NCI-H345 (cell line): ENCODE measurements at regions not wholly inside any gene's neighbourhood (a gene's known extent, or its start where the extent isn't known, plus 50 kb on each side); places are given as distances from the start of the nearest gene placed in this dataset.
"Not testable (repeated sequence)": the region's sequence is repeated elsewhere in the genome, so short reads cannot be mapped to it uniquely, and the experiment has no call there.

ENCODE experiments used
- DNase-seq: peaks from one replicate; lab custom pipeline; 2025; lab: John Stamatoyannopoulos, UW

- DNase-seq: no peak
Observed at GRCh38 chr14:43855556-43855955, 651.5 kb downstream of the FSCB start.

GRCh38 chr14:43853541-43853940, 653.5 kb downstream of the FSCB start:
- DNase-seq: no peak

- DNase-seq: no peak
Observed at GRCh38 chr14:43803076-43803689, 703.9 kb downstream of the FSCB start.

GRCh38 chr14:43795600-43796228, 711.4 kb downstream of the FSCB start:
- DNase-seq: peak; percentile 16

GRCh38 chr14:43793579-43793978, 713.5 kb downstream of the FSCB start:
- DNase-seq: no peak

GRCh38 chr14:43792980-43793379, 714.1 kb downstream of the FSCB start:
- DNase-seq: no peak

GRCh38 chr14:43790681-43791080, 716.4 kb downstream of the FSCB start:
- no peak for DNase-seq

GRCh38 chr14:43789458-43789857, 717.6 kb downstream of the FSCB start:
- no peak for DNase-seq

GRCh38 chr14:43786066-43786762, 720.9 kb downstream of the FSCB start:
- no peak for DNase-seq

GRCh38 chr14:43784432-43784831, 722.7 kb downstream of the FSCB start:
- DNase-seq: not testable (repeated sequence)

GRCh38 chr14:43778937-43779639, 728.0 kb downstream of the FSCB start:
- DNase-seq: no peak

GRCh38 chr14:43778570-43778936, 728.5 kb downstream of the FSCB start:
- DNase-seq: no peak

GRCh38 chr14:43765474-43765873, 741.6 kb downstream of the FSCB start:
- no peak for DNase-seq

- DNase-seq: no peak
Observed at GRCh38 chr14:43764433-43764832, 742.6 kb downstream of the FSCB start.

GRCh38 chr14:43755707-43756106, 751.4 kb downstream of the FSCB start:
- DNase-seq: no peak

- no peak for DNase-seq
Observed at GRCh38 chr14:43754838-43755237, 752.2 kb downstream of the FSCB start.

GRCh38 chr14:43745746-43746145, 761.3 kb downstream of the FSCB start:
- DNase-seq: no peak

- no peak for DNase-seq
Observed at GRCh38 chr14:43735932-43736331, 771.2 kb downstream of the FSCB start.

GRCh38 chr14:43729143-43729542, 777.9 kb downstream of the FSCB start:
- DNase-seq: no peak

- no peak for DNase-seq
Observed at GRCh38 chr14:43706900-43707299, 800.2 kb downstream of the FSCB start.

- DNase-seq: not testable (repeated sequence)
Observed at GRCh38 chr14:43698561-43699284, 808.4 kb downstream of the FSCB start.

GRCh38 chr14:43697003-43697402, 810.1 kb downstream of the FSCB start:
- DNase-seq: no peak
